ENCODE measurements at regions not wholly inside any gene's neighbourhood (a gene's known extent, or its start where the extent isn't known, plus 50 kb on each side); places are given as distances from the start of the nearest gene placed in this dataset.

DNA sequence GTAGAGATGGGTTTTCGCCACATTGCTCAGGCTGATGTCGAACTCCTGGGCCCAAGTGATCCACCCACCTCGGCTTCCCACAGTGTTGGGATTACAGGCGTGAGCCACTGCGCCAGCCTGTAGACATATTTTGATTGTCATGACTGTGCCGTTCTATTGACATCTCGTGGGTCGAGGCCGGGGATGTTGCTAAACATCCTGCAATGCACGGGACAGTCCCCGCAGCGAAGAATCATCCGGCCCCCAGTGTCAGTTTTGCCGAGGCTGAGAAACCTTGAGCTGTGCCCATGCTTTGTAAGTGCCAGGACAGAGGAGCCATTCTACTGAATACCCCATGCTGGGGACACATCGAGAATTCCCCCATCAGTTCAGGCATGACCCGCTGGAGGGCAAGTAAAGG is 69.1 kb upstream of the GSE1 start:
- TF ChIP-seq, protein P1, sequence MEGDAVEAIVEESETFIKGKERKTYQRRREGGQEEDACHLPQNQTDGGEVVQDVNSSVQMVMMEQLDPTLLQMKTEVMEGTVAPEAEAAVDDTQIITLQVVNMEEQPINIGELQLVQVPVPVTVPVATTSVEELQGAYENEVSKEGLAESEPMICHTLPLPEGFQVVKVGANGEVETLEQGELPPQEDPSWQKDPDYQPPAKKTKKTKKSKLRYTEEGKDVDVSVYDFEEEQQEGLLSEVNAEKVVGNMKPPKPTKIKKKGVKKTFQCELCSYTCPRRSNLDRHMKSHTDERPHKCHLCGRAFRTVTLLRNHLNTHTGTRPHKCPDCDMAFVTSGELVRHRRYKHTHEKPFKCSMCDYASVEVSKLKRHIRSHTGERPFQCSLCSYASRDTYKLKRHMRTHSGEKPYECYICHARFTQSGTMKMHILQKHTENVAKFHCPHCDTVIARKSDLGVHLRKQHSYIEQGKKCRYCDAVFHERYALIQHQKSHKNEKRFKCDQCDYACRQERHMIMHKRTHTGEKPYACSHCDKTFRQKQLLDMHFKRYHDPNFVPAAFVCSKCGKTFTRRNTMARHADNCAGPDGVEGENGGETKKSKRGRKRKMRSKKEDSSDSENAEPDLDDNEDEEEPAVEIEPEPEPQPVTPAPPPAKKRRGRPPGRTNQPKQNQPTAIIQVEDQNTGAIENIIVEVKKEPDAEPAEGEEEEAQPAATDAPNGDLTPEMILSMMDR (IDR thresholded peaks at IDR 0.05), result no peak
- TF ChIP-seq POLR2A (IDR thresholded peaks at IDR 0.05) (no peak), EP300 (IDR thresholded peaks at IDR 0.05) (no peak)
